ENCODE measurements at regions not wholly inside any gene's neighbourhood (a gene's known extent, or its start where the extent isn't known, plus 50 kb on each side); places are given as distances from the start of the nearest gene placed in this dataset.

GRCh38 chr7:152556013-152556755 lies 119.8 kb downstream of the XRCC2 start:
- H3K14ac ChIP-seq (ENCODE audit: low read length) = no peak overlapping the region
- peak overlapping the region; percentile 19 for H2AFZ ChIP-seq (ENCODE audit: low read length)
- H3K4me3 ChIP-seq (ENCODE audit: low read length in 2 of 2) = no peak overlapping the region
- no peaks in the 10 kb centered on the region for H3K4me1 ChIP-seq (ENCODE audit: control insufficient read depth in 2 of 2, insufficient read depth in 1 of 2, low read depth in 1 of 2, low read length in 2 of 2)
- H2BK5ac ChIP-seq (ENCODE audit: low read length) = no peak overlapping the region
- H3K27ac ChIP-seq (replicated peaks; ENCODE audit: low read length) = no peak overlapping the region
- no peak overlapping the region for H3K23ac ChIP-seq (ENCODE audit: low read depth, low read length, poor library complexity)
- no peaks in the 10 kb centered on the region for H3K27me3 ChIP-seq (ENCODE audit: control insufficient read depth in 3 of 3, insufficient read depth in 3 of 3, low read depth in 1 of 3, low read length in 3 of 3)
- H3K4me2 ChIP-seq (ENCODE audit: insufficient read depth, low read length, poor library complexity, severe bottlenecking) = no peak overlapping the region
- no peaks in the 10 kb centered on the region for H3K9me3 ChIP-seq (replicated peaks in 1 of 2; ENCODE audit: control insufficient read depth in 2 of 2, insufficient read depth in 1 of 2, low read depth in 1 of 2, low read length in 2 of 2)
- no peak overlapping the region for H4K8ac ChIP-seq (ENCODE audit: low read depth, low read length)
- no peak overlapping the region for H3K9ac ChIP-seq (ENCODE audit: low read depth, low read length, poor library complexity)
- H3K4ac ChIP-seq (ENCODE audit: low read length) = no peak overlapping the region
- no CpG with 5 or more reads among the region's 20 CpGs for WGBS, 2 donors (ENCODE audit: extremely low coverage in 2 of 2, insufficient read length in 2 of 2, insufficient replicate concordance in 1 of 2)
- H3K36me3 ChIP-seq (replicated peaks in 1 of 2; ENCODE audit: control insufficient read depth in 2 of 2, insufficient read depth in 2 of 2, low read length in 2 of 2) = no peaks in the 10 kb centered on the region
- H4K91ac ChIP-seq (ENCODE audit: low read depth, low read length, poor library complexity) = no peak overlapping the region
- H3K18ac ChIP-seq (ENCODE audit: low read length) = no peak overlapping the region
- no peak for DNase-seq (ENCODE audit: low spot score)
- no peak overlapping the region for H2BK120ac ChIP-seq (ENCODE audit: low read depth, low read length)
- H2BK12ac ChIP-seq (ENCODE audit: low read length) = no peak overlapping the region
- no peak overlapping the region for H2AK5ac ChIP-seq (ENCODE audit: low read depth, low read length)
- no peaks in the 10 kb centered on the region for H3K79me1 ChIP-seq (ENCODE audit: low read depth, low read length)
- H2BK15ac ChIP-seq (ENCODE audit: low read length) = no peak overlapping the region

- Histone ChIP-seq H3K4me2 (ENCODE audit: insufficient read depth, low read length, poor library complexity, severe bottlenecking) (no peak overlapping the region), H2BK5ac (ENCODE audit: low read length) (no peak overlapping the region), H2AK5ac (ENCODE audit: low read depth, low read length) (no peak overlapping the region), H3K14ac (ENCODE audit: low read length) (no peak overlapping the region), H3K36me3 (replicated peaks in 1 of 2; ENCODE audit: control insufficient read depth in 2 of 2, insufficient read depth in 2 of 2, low read length in 2 of 2) (no peaks in the 10 kb centered on the region), H3K4me3 (ENCODE audit: low read length in 2 of 2) (peak overlapping the region in 1 of 2 donors; percentile 51), H3K4me1 (ENCODE audit: control insufficient read depth in 2 of 2, insufficient read depth in 1 of 2, low read depth in 1 of 2, low read length in 2 of 2) (no peaks in the 10 kb centered on the region), H3K9ac (ENCODE audit: low read depth, low read length, poor library complexity) (no peak overlapping the region), H2AFZ (ENCODE audit: low read length) (no peak overlapping the region), H2BK12ac (ENCODE audit: low read length) (no peak overlapping the region), H3K79me1 (ENCODE audit: low read depth, low read length) (no peaks in the 10 kb centered on the region), H3K27me3 (ENCODE audit: control insufficient read depth in 3 of 3, insufficient read depth in 3 of 3, low read depth in 1 of 3, low read length in 3 of 3) (no peaks in the 10 kb centered on the region), H3K9me3 (replicated peaks in 1 of 2; ENCODE audit: control insufficient read depth in 2 of 2, insufficient read depth in 1 of 2, low read depth in 1 of 2, low read length in 2 of 2) (no peaks in the 10 kb centered on the region), H3K27ac (replicated peaks; ENCODE audit: low read length) (no peak overlapping the region), H3K23ac (ENCODE audit: low read depth, low read length, poor library complexity) (no peak overlapping the region), H3K4ac (ENCODE audit: low read length) (no peak overlapping the region), H2BK120ac (ENCODE audit: low read depth, low read length) (no peak overlapping the region), H2BK15ac (ENCODE audit: low read length) (no peak overlapping the region), H3K18ac (ENCODE audit: low read length) (no peak overlapping the region), H4K8ac (ENCODE audit: low read depth, low read length) (no peak overlapping the region), H4K91ac (ENCODE audit: low read depth, low read length, poor library complexity) (no peak overlapping the region)
- no peak for DNase-seq (ENCODE audit: low spot score)
- no CpG with 5 or more reads among the region's 17 CpGs for WGBS, 2 donors (ENCODE audit: extremely low coverage in 2 of 2, insufficient read length in 2 of 2, insufficient replicate concordance in 1 of 2)
Measured at GRCh38 chr7:152553671-152554317, 118.0 kb upstream of the KMT2C start.

DNA sequence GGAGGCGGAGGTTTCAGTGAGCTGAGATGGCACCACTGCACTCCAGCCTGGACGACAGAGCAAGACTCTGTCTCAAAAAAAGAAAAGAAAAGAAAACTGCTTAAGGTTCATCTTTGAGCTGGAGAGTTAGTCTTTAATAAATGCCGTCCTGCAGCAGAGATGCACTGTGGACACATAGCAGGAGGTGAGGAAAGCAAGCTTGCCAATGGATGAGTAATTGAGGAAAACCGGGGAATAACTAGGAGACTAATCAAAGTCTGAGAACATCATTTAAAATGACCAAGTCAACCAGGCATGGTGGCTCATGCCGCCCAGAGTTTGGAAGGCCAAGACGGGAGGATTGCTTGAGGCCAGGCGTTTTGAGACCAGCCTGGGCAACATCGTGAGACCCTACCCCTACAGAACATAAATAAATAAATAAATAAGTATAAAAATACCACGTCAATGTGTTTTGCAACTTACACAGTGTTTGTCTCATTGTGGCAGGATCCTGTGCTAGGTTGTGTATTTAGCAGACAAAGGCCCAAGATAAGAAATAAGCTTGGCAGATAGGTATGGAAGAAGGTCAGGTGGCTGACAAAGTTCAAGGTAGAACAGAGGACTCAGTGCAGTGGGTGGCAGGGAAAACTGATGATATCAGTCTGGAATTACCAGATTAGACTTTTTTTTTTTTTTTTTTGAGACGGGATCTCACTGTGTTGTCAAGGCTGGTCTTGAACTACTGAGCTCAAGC lies 115.7 kb upstream of the KMT2C start:
- no CpG with 5 or more reads among the region's 10 CpGs for WGBS, 2 donors (ENCODE audit: extremely low coverage in 2 of 2, insufficient read length in 2 of 2, insufficient replicate concordance in 1 of 2)
- Histone ChIP-seq H3K4me2 (ENCODE audit: insufficient read depth, low read length, poor library complexity, severe bottlenecking) (no peak overlapping the region), H3K9me3 (replicated peaks in 1 of 2; ENCODE audit: control insufficient read depth in 2 of 2, insufficient read depth in 1 of 2, low read depth in 1 of 2, low read length in 2 of 2) (no peaks in the 10 kb centered on the region), H3K14ac (ENCODE audit: low read length) (no peak overlapping the region), H3K18ac (ENCODE audit: low read length) (no peak overlapping the region), H3K4ac (ENCODE audit: low read length) (no peak overlapping the region), H3K27me3 (ENCODE audit: control insufficient read depth in 3 of 3, insufficient read depth in 3 of 3, low read depth in 1 of 3, low read length in 3 of 3) (no peaks in the 10 kb centered on the region), H2AK5ac (ENCODE audit: low read depth, low read length) (no peak overlapping the region), H3K36me3 (replicated peaks in 1 of 2; ENCODE audit: control insufficient read depth in 2 of 2, insufficient read depth in 2 of 2, low read length in 2 of 2) (no peaks in the 10 kb centered on the region), H4K91ac (ENCODE audit: low read depth, low read length, poor library complexity) (no peak overlapping the region), H2AFZ (ENCODE audit: low read length) (no peak overlapping the region), H3K4me3 (ENCODE audit: low read length in 2 of 2) (no peak overlapping the region), H2BK12ac (ENCODE audit: low read length) (no peak overlapping the region), H3K9ac (ENCODE audit: low read depth, low read length, poor library complexity) (no peak overlapping the region), H2BK15ac (ENCODE audit: low read length) (no peak overlapping the region), H3K79me1 (ENCODE audit: low read depth, low read length) (no peaks in the 10 kb centered on the region), H3K27ac (replicated peaks; ENCODE audit: low read length) (no peak overlapping the region), H3K23ac (ENCODE audit: low read depth, low read length, poor library complexity) (no peak overlapping the region), H3K4me1 (ENCODE audit: control insufficient read depth in 2 of 2, insufficient read depth in 1 of 2, low read depth in 1 of 2, low read length in 2 of 2) (no peaks in the 10 kb centered on the region), H2BK5ac (ENCODE audit: low read length) (no peak overlapping the region), H2BK120ac (ENCODE audit: low read depth, low read length) (no peak overlapping the region), H4K8ac (ENCODE audit: low read depth, low read length) (no peak overlapping the region)
- no peak for DNase-seq (ENCODE audit: low spot score)
